GM12878 (cell line): ENCODE measurements at regions not wholly inside any gene's neighbourhood (a gene's known extent, or its start where the extent isn't known, plus 50 kb on each side); places are given as distances from the start of the nearest gene placed in this dataset.

Experiments
- IKZF2 ChIP-seq, 2 experiments: fragments of 450-650 bp; IDR thresholded peaks; 2 replicates each; pipeline ENCODE4 v1.6.1; 2017; ENCODE audit warnings: mild to moderate bottlenecking in 2 of 2, moderate library complexity in 2 of 2
- IRF3 ChIP-seq: fragments of 450-650 bp; IDR thresholded peaks from 2 replicates; pipeline ENCODE4 v1.6.1; 2014; ENCODE audit warnings: mild to moderate bottlenecking
- NR2C2 ChIP-seq: IDR thresholded peaks from 2 replicates; pipeline ENCODE4 v1.6.1; 2011; ENCODE audit warnings: borderline replicate concordance, low read depth; ENCODE audit not compliant: control insufficient read depth, insufficient read length
- RAD21 ChIP-seq: IDR thresholded peaks from 2 replicates; pipeline ENCODE4 v1.6.1; 2011; ENCODE audit warnings: mild to moderate bottlenecking, low read depth, low read length, moderate library complexity; ENCODE audit not compliant: insufficient read depth
- SMAD1 ChIP-seq: fragments of 450-650 bp; IDR thresholded peaks from 2 replicates; pipeline ENCODE4 v1.6.1; 2018; ENCODE audit warnings: mild to moderate bottlenecking, low read depth; ENCODE audit not compliant: partially characterized antibody
- SMARCA5 ChIP-seq: fragments of 450-650 bp; IDR thresholded peaks from 2 replicates; pipeline ENCODE4 v1.6.1; 2017; ENCODE audit warnings: mild to moderate bottlenecking
- ZBTB33 ChIP-seq: fragments of 450-650 bp; IDR thresholded peaks from 2 replicates; pipeline ENCODE4 v1.6.1; 2017; ENCODE audit warnings: mild to moderate bottlenecking
- ZNF217 ChIP-seq: fragments of 450-650 bp; IDR thresholded peaks from 2 replicates; pipeline ENCODE4 v1.6.1; 2017; ENCODE audit warnings: antibody characterized with exemption, mild to moderate bottlenecking
- ZNF592 ChIP-seq: fragments of 450-650 bp; IDR thresholded peaks from 2 replicates; pipeline ENCODE4 v1.6.1; 2017; ENCODE audit warnings: mild to moderate bottlenecking, moderate library complexity
- ZNF622 ChIP-seq: fragments of 450-650 bp; IDR thresholded peaks from 2 replicates; pipeline ENCODE4 v1.6.1; 2017; ENCODE audit warnings: mild to moderate bottlenecking, inconsistent platforms

- TF ChIP-seq RAD21 (no peak), NR2C2 (no peak), ZBTB33 (no peak), SMARCA5 (no peak), ZNF592 (no peak), ZNF622 (no peak), IRF3 (no peak), SMAD1 (no peak), IKZF2 (IDR thresholded peaks at IDR 0.05) (no peak), ZNF217 (no peak)
These were observed 499.6 kb downstream of the MIAT start (continued) for GRCh38 chr22:27156821-27157489.
